Dendritic cell treated with granulocyte-macrophage colony-stimulating factor and Interleukin-4, amounts not matched to agents 40 ng/mL and 50 ng/mL, for 4 days (primary cell): ENCODE measurements at regions not wholly inside any gene's neighbourhood (a gene's known extent, or its start where the extent isn't known, plus 50 kb on each side); places are given as distances from the start of the nearest gene placed in this dataset.

Experiments
- H3K27ac Mint-ChIP-seq: one replicate; pipeline ENCODE4 v1.8.0; 2022; ENCODE audit warnings: mild to moderate bottlenecking, mixed read lengths
- H3K27me3 Mint-ChIP-seq: one replicate; pipeline ENCODE4 v1.8.0; 2022; ENCODE audit warnings: mild to moderate bottlenecking, mixed read lengths
- H3K36me3 Mint-ChIP-seq: one replicate; pipeline ENCODE4 v1.8.0; 2022; ENCODE audit warnings: low read depth, mixed read lengths
- H3K4me1 Mint-ChIP-seq: one replicate; pipeline ENCODE4 v1.8.0; 2022; ENCODE audit warnings: low read depth, mixed read lengths
- H3K4me3 Mint-ChIP-seq: one replicate; pipeline ENCODE4 v1.8.0; 2022; ENCODE audit warnings: mild to moderate bottlenecking, moderate library complexity, mixed read lengths
- H3K9me3 Mint-ChIP-seq: one replicate; pipeline ENCODE4 v1.8.0; 2022; ENCODE audit warnings: mixed read lengths
- intact Hi-C: fragments of 100-400 bp; cut with micrococcal nuclease; formaldehyde crosslinking; loops from one replicate; pipeline ENCODE4 v1.15.0; 2022

- Mint-ChIP-seq H3K27me3 (no peaks in the 10 kb centered on the region), H3K4me1 (no peaks in the 10 kb centered on the region), H3K36me3 (no peaks in the 10 kb centered on the region), H3K4me3 (no peak overlapping the region), H3K9me3 (peaks cover 12% of the 10 kb centered on the region), H3K27ac (no peak overlapping the region)
- intact Hi-C loops = no loop called here
Observed at GRCh38 chr11:28878025-28878424, 769.8 kb downstream of the METTL15 start.

- no peak overlapping the region for H3K27ac Mint-ChIP-seq
- intact Hi-C loops = no loop called here
- H3K9me3 Mint-ChIP-seq = peaks cover 5% of the 10 kb centered on the region
- no peaks in the 10 kb centered on the region for H3K36me3 Mint-ChIP-seq
- H3K4me1 Mint-ChIP-seq = no peaks in the 10 kb centered on the region
- H3K4me3 Mint-ChIP-seq = no peak overlapping the region
- no peaks in the 10 kb centered on the region for H3K27me3 Mint-ChIP-seq
Observed at GRCh38 chr11:28877340-28877739, 769.2 kb downstream of the METTL15 start.

- intact Hi-C loops = no loop called here
Observed at GRCh38 chr11:28874706-28875105, 766.5 kb downstream of the METTL15 start.

GRCh38 chr11:28871090-28871489, 762.9 kb downstream of the METTL15 start:
- Mint-ChIP-seq H3K4me3 (no peak overlapping the region), H3K9me3 (peaks cover 4% of the 10 kb centered on the region), H3K4me1 (no peaks in the 10 kb centered on the region), H3K27me3 (no peaks in the 10 kb centered on the region), H3K36me3 (no peaks in the 10 kb centered on the region), H3K27ac (no peak overlapping the region)
- intact Hi-C loops = no loop called here

More at GRCh38 chr11:28874706-28875105, 766.5 kb downstream of the METTL15 start:
- no peak overlapping the region for H3K4me3 Mint-ChIP-seq
- no peak overlapping the region for H3K27ac Mint-ChIP-seq
- H3K4me1 Mint-ChIP-seq = no peaks in the 10 kb centered on the region
- no peaks in the 10 kb centered on the region for H3K36me3 Mint-ChIP-seq
- no peaks in the 10 kb centered on the region for H3K27me3 Mint-ChIP-seq
- no peaks in the 10 kb centered on the region for H3K9me3 Mint-ChIP-seq

- no peaks in the 10 kb centered on the region for H3K4me1 Mint-ChIP-seq
- peaks cover 41% of the 10 kb centered on the region for H3K9me3 Mint-ChIP-seq
- H3K27me3 Mint-ChIP-seq = no peaks in the 10 kb centered on the region
- no peak overlapping the region for H3K27ac Mint-ChIP-seq
- no peak overlapping the region for H3K4me3 Mint-ChIP-seq
- no peaks in the 10 kb centered on the region for H3K36me3 Mint-ChIP-seq
- intact Hi-C loops = no loop called here
Observed at GRCh38 chr11:28863422-28863821, 755.2 kb downstream of the METTL15 start.

GRCh38 chr11:28860893-28861292, 752.7 kb downstream of the METTL15 start:
- intact Hi-C loops = no loop called here
- no peak overlapping the region for H3K4me3 Mint-ChIP-seq
- H3K36me3 Mint-ChIP-seq = no peaks in the 10 kb centered on the region
- no peaks in the 10 kb centered on the region for H3K27me3 Mint-ChIP-seq
- H3K4me1 Mint-ChIP-seq = no peaks in the 10 kb centered on the region
- H3K27ac Mint-ChIP-seq = no peak overlapping the region
- H3K9me3 Mint-ChIP-seq = peaks cover 46% of the 10 kb centered on the region

GRCh38 chr11:28858076-28858475, 749.9 kb downstream of the METTL15 start:
- Mint-ChIP-seq H3K4me1 (no peaks in the 10 kb centered on the region), H3K36me3 (no peaks in the 10 kb centered on the region), H3K27ac (no peak overlapping the region), H3K4me3 (no peak overlapping the region), H3K27me3 (no peaks in the 10 kb centered on the region), H3K9me3 (peaks cover 34% of the 10 kb centered on the region)
- intact Hi-C loops = no loop called here

GRCh38 chr11:28849053-28849452, 740.9 kb downstream of the METTL15 start:
- no peaks in the 10 kb centered on the region for H3K36me3 Mint-ChIP-seq
- H3K27ac Mint-ChIP-seq = no peak overlapping the region
- no peak overlapping the region for H3K4me3 Mint-ChIP-seq

GRCh38 chr11:28842716-28843115, 734.5 kb downstream of the METTL15 start:
- H3K36me3 Mint-ChIP-seq = no peaks in the 10 kb centered on the region
- no peak overlapping the region for H3K4me3 Mint-ChIP-seq
- H3K27ac Mint-ChIP-seq = no peak overlapping the region
- intact Hi-C loops = no loop called here
- H3K4me1 Mint-ChIP-seq = no peaks in the 10 kb centered on the region
- H3K27me3 Mint-ChIP-seq = no peaks in the 10 kb centered on the region
- peaks cover 4% of the 10 kb centered on the region for H3K9me3 Mint-ChIP-seq

More at GRCh38 chr11:28849053-28849452, 740.9 kb downstream of the METTL15 start:
- H3K9me3 Mint-ChIP-seq = peaks cover 37% of the 10 kb centered on the region
- intact Hi-C loops = no loop called here
- no peaks in the 10 kb centered on the region for H3K27me3 Mint-ChIP-seq
- H3K4me1 Mint-ChIP-seq = no peaks in the 10 kb centered on the region

- Mint-ChIP-seq H3K4me1 (no peaks in the 10 kb centered on the region), H3K27me3 (no peaks in the 10 kb centered on the region), H3K36me3 (no peaks in the 10 kb centered on the region), H3K27ac (no peak overlapping the region), H3K4me3 (no peak overlapping the region), H3K9me3 (peaks cover 9% of the 10 kb centered on the region)
- intact Hi-C loops = no loop called here
Observed at GRCh38 chr11:28838741-28839140, 730.6 kb downstream of the METTL15 start.

GRCh38 chr11:28837599-28837998, 729.4 kb downstream of the METTL15 start:
- H3K36me3 Mint-ChIP-seq = no peaks in the 10 kb centered on the region
- intact Hi-C loops = no loop called here
- H3K4me1 Mint-ChIP-seq = no peaks in the 10 kb centered on the region
- H3K9me3 Mint-ChIP-seq = peaks cover 9% of the 10 kb centered on the region
- H3K4me3 Mint-ChIP-seq = no peak overlapping the region
- no peak overlapping the region for H3K27ac Mint-ChIP-seq
- H3K27me3 Mint-ChIP-seq = no peaks in the 10 kb centered on the region

- H3K27me3 Mint-ChIP-seq = no peaks in the 10 kb centered on the region
- H3K4me1 Mint-ChIP-seq = no peaks in the 10 kb centered on the region
- intact Hi-C loops = no loop called here
- no peak overlapping the region for H3K27ac Mint-ChIP-seq
- peaks cover 9% of the 10 kb centered on the region for H3K9me3 Mint-ChIP-seq
- H3K36me3 Mint-ChIP-seq = no peaks in the 10 kb centered on the region
- no peak overlapping the region for H3K4me3 Mint-ChIP-seq
Observed at GRCh38 chr11:28836285-28837081, 728.3 kb downstream of the METTL15 start.

GRCh38 chr11:28835790-28836189, 727.6 kb downstream of the METTL15 start:
- intact Hi-C loops = no loop called here
- Mint-ChIP-seq H3K4me3 (no peak overlapping the region), H3K36me3 (no peaks in the 10 kb centered on the region), H3K27ac (no peak overlapping the region), H3K27me3 (no peaks in the 10 kb centered on the region), H3K9me3 (peaks cover 9% of the 10 kb centered on the region), H3K4me1 (no peaks in the 10 kb centered on the region)

GRCh38 chr11:28835317-28835716, 727.1 kb downstream of the METTL15 start:
- Mint-ChIP-seq H3K27me3 (no peaks in the 10 kb centered on the region), H3K9me3 (peaks cover 9% of the 10 kb centered on the region)
- intact Hi-C loops = no loop called here

GRCh38 chr11:28834877-28835276, 726.7 kb downstream of the METTL15 start:
- Mint-ChIP-seq H3K36me3 (no peaks in the 10 kb centered on the region), H3K4me3 (no peak overlapping the region), H3K27ac (no peak overlapping the region), H3K9me3 (peaks cover 9% of the 10 kb centered on the region), H3K27me3 (no peaks in the 10 kb centered on the region), H3K4me1 (no peaks in the 10 kb centered on the region)
- intact Hi-C loops = no loop called here

More at GRCh38 chr11:28835317-28835716, 727.1 kb downstream of the METTL15 start:
- H3K27ac Mint-ChIP-seq = no peak overlapping the region
- H3K36me3 Mint-ChIP-seq = no peaks in the 10 kb centered on the region
- no peak overlapping the region for H3K4me3 Mint-ChIP-seq
- no peaks in the 10 kb centered on the region for H3K4me1 Mint-ChIP-seq
